ENCODE measurements at regions not wholly inside any gene's neighbourhood (a gene's known extent, or its start where the extent isn't known, plus 50 kb on each side); places are given as distances from the start of the nearest gene placed in this dataset.
A peak's percentile ranks its signal among the peaks of the same experiment; 100 is the strongest.

GRCh38 chr5:5615569-5615968 is 193.1 kb downstream of the ICE1 start:
- FAIRE-seq = peak; percentile 88

- FAIRE-seq = no peak
These were observed 190.9 kb downstream of the ICE1 start for GRCh38 chr5:5613261-5613990.

- FAIRE-seq = no peak
These were observed 189.6 kb downstream of the ICE1 start for GRCh38 chr5:5612096-5612495.

- FAIRE-seq = no peak
These were observed 187.5 kb downstream of the ICE1 start for GRCh38 chr5:5609935-5610334.

GRCh38 chr5:5605170-5605764 is 182.8 kb downstream of the ICE1 start:
- no peak for FAIRE-seq

- no peak for FAIRE-seq
These were observed 180.1 kb downstream of the ICE1 start for GRCh38 chr5:5602554-5602953.

GRCh38 chr5:5598547-5599113 is 176.2 kb downstream of the ICE1 start:
- FAIRE-seq = no peak

GRCh38 chr5:5593391-5593790 is 170.9 kb downstream of the ICE1 start:
- no peak for FAIRE-seq

GRCh38 chr5:5592541-5592940 is 170.1 kb downstream of the ICE1 start:
- FAIRE-seq = no peak

- FAIRE-seq = no peak
These were observed 169.1 kb downstream of the ICE1 start for GRCh38 chr5:5591567-5591966.

GRCh38 chr5:5589857-5590256 is 167.4 kb downstream of the ICE1 start:
- no peak for FAIRE-seq

- no peak for FAIRE-seq
These were observed 166.7 kb downstream of the ICE1 start for GRCh38 chr5:5588887-5589826.

- no peak for FAIRE-seq
These were observed 165.9 kb downstream of the ICE1 start for GRCh38 chr5:5588386-5588785.

GRCh38 chr5:5587474-5587873 is 165.0 kb downstream of the ICE1 start:
- no peak for FAIRE-seq

GRCh38 chr5:5586721-5587120 is 164.2 kb downstream of the ICE1 start:
- no peak for FAIRE-seq

GRCh38 chr5:5585751-5586341 is 163.4 kb downstream of the ICE1 start:
- no peak for FAIRE-seq

GRCh38 chr5:5584751-5585150 is 162.3 kb downstream of the ICE1 start:
- FAIRE-seq = no peak

GRCh38 chr5:5584236-5584745 is 161.8 kb downstream of the ICE1 start:
- FAIRE-seq = no peak

GRCh38 chr5:5583832-5584231 is 161.4 kb downstream of the ICE1 start:
- no peak for FAIRE-seq

- FAIRE-seq = no peak
These were observed 160.7 kb downstream of the ICE1 start for GRCh38 chr5:5583023-5583765.

GRCh38 chr5:5581080-5581479 is 158.6 kb downstream of the ICE1 start:
- no peak for FAIRE-seq

GRCh38 chr5:5576744-5577143 is 154.3 kb downstream of the ICE1 start:
- no peak for FAIRE-seq
